ENCODE measurements at regions not wholly inside any gene's neighbourhood (a gene's known extent, or its start where the extent isn't known, plus 50 kb on each side); places are given as distances from the start of the nearest gene placed in this dataset.

GRCh38 chr15:70203981-70204560 is 106.4 kb upstream of the TLE3 start:
- ChIA-PET SMC1A (ENCODE audit: uncharacterized antibody, unreplicated experiment) (no interaction called here), RAD21 (ENCODE audit: unreplicated experiment) (no interaction called here)
- intact Hi-C loops (cut with micrococcal nuclease; ENCODE audit: unreplicated experiment), result no loop called here

GRCh38 chr15:70202756-70203155 is 105.0 kb upstream of the TLE3 start:
- FAIRE-seq, result no peak
- POLR2A ChIA-PET, result no interaction called here
- 57% methylated on average over 2 of the region's 2 CpGs for WGBS (ENCODE audit: insufficient coverage, insufficient replicate concordance, low lambda C conversion rate, missing lambda C conversion rate)
- Histone ChIP-seq H3K27me3 (replicated peaks in 1 of 2; ENCODE audit: control insufficient read depth in 2 of 2, insufficient read depth in 2 of 2, low read length in 1 of 2) (no peaks in the 10 kb centered on the region; a peak in 1 of 4 replicates), H3K4me3 (no peak overlapping the region), H3K9ac (ENCODE audit: control insufficient read depth, insufficient read depth, low read length) (no peak overlapping the region), H2AFZ (ENCODE audit: control insufficient read depth, low read depth, low read length) (no peak overlapping the region), H4K20me1 (ENCODE audit: control insufficient read depth, insufficient read depth) (no peaks in the 10 kb centered on the region), H3K9me3 (replicated peaks; ENCODE audit: control insufficient read depth, insufficient read depth, low read length) (no peaks in the 10 kb centered on the region), H3K79me2 (ENCODE audit: control insufficient read depth, insufficient read depth, low read length) (no peaks in the 10 kb centered on the region), H3K4me1 (ENCODE audit: control insufficient read depth, insufficient read depth, low read length) (peaks cover 8% of the 10 kb centered on the region), H3K27ac (ENCODE audit: control insufficient read depth, insufficient read depth) (no peak overlapping the region), H3K36me3 (ENCODE audit: control insufficient read depth in 2 of 2, insufficient read depth in 2 of 2, low read length in 1 of 2) (no peaks in the 10 kb centered on the region), H3K4me2 (ENCODE audit: control insufficient read depth, insufficient read depth) (no peak overlapping the region)
- in situ Hi-C loops (cut with MboI), result no loop called here
- no TSS peak for BruUV-seq (replicated peaks)
- intact Hi-C loops (cut with micrococcal nuclease; ENCODE audit: unreplicated experiment), result no loop called here
- SMC1A ChIA-PET (ENCODE audit: uncharacterized antibody, unreplicated experiment), result interaction anchor here (0.8 kb wide), 1 partner anchor 93 kb away, joined by 3 read pairs; no protein-coding TSS in a partner anchor
- ATAC-seq, result no peak
- CTCF ChIA-PET, result interaction anchor here (1.0 to 1.2 kb wide), 2 partner anchors 19 to 22 kb away, joined by 3 to 4 read pairs; no protein-coding TSS in a partner anchor
- DNase-seq (ENCODE audit: low read depth, low spot score), result no peak
- RAD21 ChIA-PET (ENCODE audit: unreplicated experiment), result no interaction called here
- TF ChIP-seq HDAC2 (IDR thresholded peaks at IDR 0.05), result no peak
- TF ChIP-seq MYB (IDR thresholded peaks at IDR 0.05; ENCODE audit: borderline replicate concordance, low read depth, low read length), result no peak
- TF ChIP-seq TCF12 (IDR thresholded peaks at IDR 0.05; ENCODE audit: low read depth, low read length), result no peak
- TF ChIP-seq EZH2 (IDR thresholded peaks at IDR 0.05; ENCODE audit: borderline replicate concordance, control insufficient read depth, low read depth, low read length), result no peak
- TF ChIP-seq MTA2 (IDR thresholded peaks at IDR 0.05; ENCODE audit: low read depth), result no peak
- no peak for TF ChIP-seq KLF5 (IDR thresholded peaks at IDR 0.05; ENCODE audit: partially characterized antibody)
- TF ChIP-seq NR2C2 (IDR thresholded peaks at IDR 0.05; ENCODE audit: borderline replicate concordance, control insufficient read depth, insufficient read length, low read depth), result no peak
- TF ChIP-seq NKRF (conservative IDR thresholded peaks at IDR 0.05), result no peak
- no peak for TF ChIP-seq SIN3A (IDR thresholded peaks at IDR 0.05; ENCODE audit: low read depth, low read length)
- no peak for TF ChIP-seq TBL1XR1 (IDR thresholded peaks at IDR 0.05; ENCODE audit: low read depth, low read length)
- TF ChIP-seq, protein P1, sequence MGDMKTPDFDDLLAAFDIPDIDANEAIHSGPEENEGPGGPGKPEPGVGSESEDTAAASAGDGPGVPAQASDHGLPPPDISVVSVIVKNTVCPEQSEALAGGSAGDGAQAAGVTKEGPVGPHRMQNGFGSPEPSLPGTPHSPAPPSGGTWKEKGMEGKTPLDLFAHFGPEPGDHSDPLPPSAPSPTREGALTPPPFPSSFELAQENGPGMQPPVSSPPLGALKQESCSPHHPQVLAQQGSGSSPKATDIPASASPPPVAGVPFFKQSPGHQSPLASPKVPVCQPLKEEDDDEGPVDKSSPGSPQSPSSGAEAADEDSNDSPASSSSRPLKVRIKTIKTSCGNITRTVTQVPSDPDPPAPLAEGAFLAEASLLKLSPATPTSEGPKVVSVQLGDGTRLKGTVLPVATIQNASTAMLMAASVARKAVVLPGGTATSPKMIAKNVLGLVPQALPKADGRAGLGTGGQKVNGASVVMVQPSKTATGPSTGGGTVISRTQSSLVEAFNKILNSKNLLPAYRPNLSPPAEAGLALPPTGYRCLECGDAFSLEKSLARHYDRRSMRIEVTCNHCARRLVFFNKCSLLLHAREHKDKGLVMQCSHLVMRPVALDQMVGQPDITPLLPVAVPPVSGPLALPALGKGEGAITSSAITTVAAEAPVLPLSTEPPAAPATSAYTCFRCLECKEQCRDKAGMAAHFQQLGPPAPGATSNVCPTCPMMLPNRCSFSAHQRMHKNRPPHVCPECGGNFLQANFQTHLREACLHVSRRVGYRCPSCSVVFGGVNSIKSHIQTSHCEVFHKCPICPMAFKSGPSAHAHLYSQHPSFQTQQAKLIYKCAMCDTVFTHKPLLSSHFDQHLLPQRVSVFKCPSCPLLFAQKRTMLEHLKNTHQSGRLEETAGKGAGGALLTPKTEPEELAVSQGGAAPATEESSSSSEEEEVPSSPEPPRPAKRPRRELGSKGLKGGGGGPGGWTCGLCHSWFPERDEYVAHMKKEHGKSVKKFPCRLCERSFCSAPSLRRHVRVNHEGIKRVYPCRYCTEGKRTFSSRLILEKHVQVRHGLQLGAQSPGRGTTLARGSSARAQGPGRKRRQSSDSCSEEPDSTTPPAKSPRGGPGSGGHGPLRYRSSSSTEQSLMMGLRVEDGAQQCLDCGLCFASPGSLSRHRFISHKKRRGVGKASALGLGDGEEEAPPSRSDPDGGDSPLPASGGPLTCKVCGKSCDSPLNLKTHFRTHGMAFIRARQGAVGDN (IDR thresholded peaks at IDR 0.05), result no peak
- TF ChIP-seq POU2F2 (IDR thresholded peaks at IDR 0.05; ENCODE audit: borderline replicate concordance, low read depth, low read length), result no peak

More at GRCh38 chr15:70203981-70204560, 106.4 kb upstream of the TLE3 start:
- Histone ChIP-seq H3K4me1 (ENCODE audit: control insufficient read depth, insufficient read depth, low read length) (peaks cover 1% of the 10 kb centered on the region; the same call in 1 of the 2 replicates), H3K9ac (ENCODE audit: control insufficient read depth, insufficient read depth, low read length) (no peak overlapping the region), H3K4me3 (no peak overlapping the region), H4K20me1 (ENCODE audit: control insufficient read depth, insufficient read depth) (no peaks in the 10 kb centered on the region), H2AFZ (ENCODE audit: control insufficient read depth, low read depth, low read length) (no peak overlapping the region), H3K79me2 (ENCODE audit: control insufficient read depth, insufficient read depth, low read length) (no peaks in the 10 kb centered on the region), H3K9me3 (replicated peaks; ENCODE audit: control insufficient read depth, insufficient read depth, low read length) (no peaks in the 10 kb centered on the region), H3K4me2 (ENCODE audit: control insufficient read depth, insufficient read depth) (no peak overlapping the region), H3K36me3 (ENCODE audit: control insufficient read depth in 2 of 2, insufficient read depth in 2 of 2, low read length in 1 of 2) (no peaks in the 10 kb centered on the region), H3K27me3 (replicated peaks in 1 of 2; ENCODE audit: control insufficient read depth in 2 of 2, insufficient read depth in 2 of 2, low read length in 1 of 2) (no peaks in the 10 kb centered on the region; a peak in 1 of 4 replicates), H3K27ac (ENCODE audit: control insufficient read depth, insufficient read depth) (no peak overlapping the region)
- in situ Hi-C loops (cut with MboI), result no loop called here
- no TSS peak for BruUV-seq (replicated peaks)
- FAIRE-seq, result no peak
- ChIA-PET CTCF (no interaction called here), POLR2A (no interaction called here)
- no peak for ATAC-seq
- TF ChIP-seq SMARCA5 (IDR thresholded peaks at IDR 0.05), result no peak
- DNase-seq (ENCODE audit: low read depth, low spot score), result no peak
- WGBS (ENCODE audit: insufficient coverage, insufficient replicate concordance, low lambda C conversion rate, missing lambda C conversion rate), result 43% methylated on average over 8 of the region's 8 CpGs
